D721Med (cell line): ENCODE measurements at regions not wholly inside any gene's neighbourhood (a gene's known extent, or its start where the extent isn't known, plus 50 kb on each side); places are given as distances from the start of the nearest gene placed in this dataset.
"Not testable (repeated sequence)": the region's sequence is repeated elsewhere in the genome, so short reads cannot be mapped to it uniquely, and the experiment has no call there.

ENCODE experiments used
- DNase-seq: peaks from one replicate; pipeline ENCODE4 v3.0.0; 2011; ENCODE audit warnings: low spot score; ENCODE audit not compliant: insufficient read length
- FAIRE-seq: peaks from 2 replicates; lab custom pipeline; 2011; peaks lifted over from hg19 to GRCh38; lab: Jason Lieb, UNC
- TF ChIP-seq, protein P1 (sequence below): IDR thresholded peaks from 2 replicates; pipeline ENCODE4 v1.5.1; 2012; ENCODE audit warnings: mild to moderate bottlenecking, control low read depth; ENCODE audit not compliant: insufficient read depth; ENCODE audit errors: missing control alignments

DNA sequence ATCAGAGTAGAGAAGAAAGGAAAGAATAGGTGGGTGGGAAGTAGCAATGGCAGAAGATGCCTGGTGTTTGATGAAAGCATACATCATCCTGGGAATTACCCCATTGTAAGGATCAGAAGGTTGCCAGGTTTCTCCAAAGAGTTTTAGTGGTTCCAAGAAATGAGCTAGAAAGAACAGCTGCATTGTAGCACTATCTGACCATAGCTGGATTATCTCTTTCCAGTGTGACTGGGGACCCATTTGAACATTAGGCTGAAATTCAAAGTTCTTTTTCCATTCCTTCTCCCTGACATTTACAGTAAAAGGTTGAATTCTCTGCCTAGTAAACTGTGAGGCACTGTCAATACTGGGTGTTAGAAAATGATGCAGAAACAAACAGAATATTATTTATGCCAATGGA is 244.4 kb downstream of the GALC start:
- TF ChIP-seq, protein P1, sequence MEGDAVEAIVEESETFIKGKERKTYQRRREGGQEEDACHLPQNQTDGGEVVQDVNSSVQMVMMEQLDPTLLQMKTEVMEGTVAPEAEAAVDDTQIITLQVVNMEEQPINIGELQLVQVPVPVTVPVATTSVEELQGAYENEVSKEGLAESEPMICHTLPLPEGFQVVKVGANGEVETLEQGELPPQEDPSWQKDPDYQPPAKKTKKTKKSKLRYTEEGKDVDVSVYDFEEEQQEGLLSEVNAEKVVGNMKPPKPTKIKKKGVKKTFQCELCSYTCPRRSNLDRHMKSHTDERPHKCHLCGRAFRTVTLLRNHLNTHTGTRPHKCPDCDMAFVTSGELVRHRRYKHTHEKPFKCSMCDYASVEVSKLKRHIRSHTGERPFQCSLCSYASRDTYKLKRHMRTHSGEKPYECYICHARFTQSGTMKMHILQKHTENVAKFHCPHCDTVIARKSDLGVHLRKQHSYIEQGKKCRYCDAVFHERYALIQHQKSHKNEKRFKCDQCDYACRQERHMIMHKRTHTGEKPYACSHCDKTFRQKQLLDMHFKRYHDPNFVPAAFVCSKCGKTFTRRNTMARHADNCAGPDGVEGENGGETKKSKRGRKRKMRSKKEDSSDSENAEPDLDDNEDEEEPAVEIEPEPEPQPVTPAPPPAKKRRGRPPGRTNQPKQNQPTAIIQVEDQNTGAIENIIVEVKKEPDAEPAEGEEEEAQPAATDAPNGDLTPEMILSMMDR, result no peak

DNA sequence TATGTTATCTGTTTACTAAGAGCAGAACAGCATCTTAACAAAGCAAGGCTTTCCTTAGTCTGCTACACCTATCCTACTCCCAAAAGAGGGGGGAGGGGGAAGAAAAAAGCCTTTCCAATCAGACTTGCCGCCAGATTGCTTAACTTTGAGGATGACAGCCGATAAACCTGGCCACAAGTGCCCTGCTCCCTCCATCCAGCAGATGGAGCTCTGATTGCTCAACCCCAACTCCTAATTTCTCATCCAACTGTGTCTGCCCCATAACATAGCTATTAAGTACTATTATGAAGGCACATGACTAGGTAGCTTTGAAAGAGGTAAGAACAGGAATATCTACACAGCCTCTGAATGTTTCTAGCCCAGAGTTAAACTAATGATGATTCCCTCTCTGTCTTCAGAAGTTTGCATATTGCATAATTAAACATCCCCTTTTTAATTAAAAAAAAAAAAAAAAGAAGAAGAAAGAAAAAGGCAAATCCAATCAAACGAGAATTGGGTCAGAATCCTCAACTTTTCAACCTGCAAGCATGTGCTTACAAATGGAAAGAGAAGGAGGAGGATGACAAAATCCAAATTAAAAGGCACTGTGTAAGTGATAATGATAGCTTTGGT is 247.4 kb downstream of the GALC start:
- TF ChIP-seq, protein P1, result peak; percentile 56
- DNase-seq, result no peak
- FAIRE-seq, result no peak

More for the DNA sequence above, 244.4 kb downstream of the GALC start:
- no peak for FAIRE-seq
- no peak for DNase-seq

DNA sequence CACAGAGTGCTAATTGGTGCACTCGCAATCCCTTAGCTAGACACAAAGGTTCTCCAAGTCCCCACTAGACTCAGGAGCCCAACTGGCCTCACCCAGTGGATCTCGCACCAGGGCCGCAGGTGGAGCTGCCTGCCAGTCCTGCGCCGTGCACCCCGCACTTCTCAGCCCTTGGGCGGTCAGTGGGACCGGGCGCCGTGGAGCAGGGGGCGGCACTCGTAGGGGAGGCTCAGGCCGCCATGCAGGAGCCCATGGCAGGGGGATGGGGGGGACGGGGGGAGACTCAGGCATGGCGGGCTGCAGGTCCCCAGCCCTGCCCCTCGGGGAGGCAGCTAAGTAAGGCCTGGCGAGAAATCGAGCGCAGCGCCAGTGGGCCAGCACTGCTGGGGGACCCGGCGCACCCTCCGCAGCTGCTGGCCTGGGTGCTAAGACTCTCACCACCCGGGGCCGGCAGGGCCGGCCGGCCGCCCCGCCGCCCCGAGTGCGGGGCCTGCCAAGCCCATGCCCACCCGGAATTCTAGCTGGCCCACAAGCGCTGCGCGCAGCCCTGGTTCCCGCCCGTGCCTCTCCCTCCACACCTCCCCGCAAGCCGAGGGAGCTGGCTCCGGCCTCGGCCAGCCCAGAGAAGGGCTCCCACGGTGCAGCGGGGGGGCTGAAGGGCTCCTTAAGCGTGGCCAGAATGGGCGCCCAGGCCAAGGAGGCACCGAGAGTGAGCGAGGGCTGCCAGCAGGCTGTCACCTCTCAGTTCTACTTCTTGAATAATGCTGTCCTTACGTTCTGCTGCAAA is 258.2 kb downstream of the GALC start:
- not testable (repeated sequence) for FAIRE-seq, DNase-seq

DNA sequence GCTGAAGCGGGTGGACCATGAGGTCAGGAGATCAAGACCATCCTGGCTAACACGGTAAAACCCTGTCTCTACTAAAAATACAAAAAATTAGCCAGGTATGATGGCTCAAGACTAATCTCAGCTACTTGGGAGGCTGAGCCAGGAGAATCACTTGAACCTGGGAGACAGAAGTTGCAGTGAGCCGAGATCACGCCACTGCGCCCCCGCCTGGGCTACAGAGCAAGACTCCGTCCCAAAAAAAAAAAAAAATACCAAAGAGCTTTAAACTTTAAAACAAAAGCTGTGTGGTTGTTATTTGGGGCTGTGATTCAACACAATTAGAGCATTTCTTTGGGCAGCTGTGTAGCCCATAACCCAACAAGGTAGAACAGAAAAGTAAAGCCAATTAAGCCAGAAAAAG is 259.9 kb downstream of the GALC start:
- not testable (repeated sequence) for FAIRE-seq, DNase-seq

DNA sequence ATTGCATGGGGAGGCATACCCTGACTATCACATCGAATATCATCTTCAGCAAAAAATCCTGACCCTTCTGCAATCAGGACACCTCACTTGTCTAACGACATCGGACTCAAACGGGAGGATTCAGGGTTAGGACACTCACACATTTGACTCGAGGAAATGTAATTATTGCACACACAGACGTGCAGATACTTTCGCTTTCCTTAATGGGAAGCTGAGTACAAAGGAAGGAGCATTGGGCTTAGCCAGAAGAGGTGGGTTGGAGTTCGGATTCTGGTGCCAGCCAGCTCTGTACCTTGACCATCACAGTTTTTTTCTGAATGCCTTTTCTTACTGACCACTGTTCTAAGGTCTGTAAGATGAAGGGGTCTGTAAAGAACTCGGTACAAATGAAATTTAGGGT is 260.4 kb downstream of the GALC start:
- TF ChIP-seq, protein P1, result no peak
- FAIRE-seq (no peak), DNase-seq (no peak)

DNA sequence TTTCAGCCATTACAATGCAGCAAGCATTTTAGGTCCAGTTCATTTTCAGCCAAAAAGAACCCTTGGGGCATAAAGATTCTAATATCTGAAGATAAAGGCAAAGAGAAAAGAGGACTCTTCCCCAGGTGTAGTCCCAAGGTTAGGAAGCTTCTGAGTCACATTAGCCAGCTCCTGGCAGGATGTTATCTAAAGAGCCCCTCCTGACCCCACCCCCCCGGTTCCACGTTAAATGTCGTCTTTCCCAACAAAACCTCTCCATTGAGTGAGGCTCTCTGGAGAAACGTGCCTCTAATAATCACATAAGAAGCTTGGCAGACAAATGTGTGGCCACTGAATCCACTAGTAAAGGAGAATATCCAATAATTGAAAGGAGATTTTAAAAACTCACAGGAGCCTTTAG is 267.7 kb downstream of the GALC start:
- no peak for FAIRE-seq
- DNase-seq, result no peak
- TF ChIP-seq, protein P1, result no peak

DNA sequence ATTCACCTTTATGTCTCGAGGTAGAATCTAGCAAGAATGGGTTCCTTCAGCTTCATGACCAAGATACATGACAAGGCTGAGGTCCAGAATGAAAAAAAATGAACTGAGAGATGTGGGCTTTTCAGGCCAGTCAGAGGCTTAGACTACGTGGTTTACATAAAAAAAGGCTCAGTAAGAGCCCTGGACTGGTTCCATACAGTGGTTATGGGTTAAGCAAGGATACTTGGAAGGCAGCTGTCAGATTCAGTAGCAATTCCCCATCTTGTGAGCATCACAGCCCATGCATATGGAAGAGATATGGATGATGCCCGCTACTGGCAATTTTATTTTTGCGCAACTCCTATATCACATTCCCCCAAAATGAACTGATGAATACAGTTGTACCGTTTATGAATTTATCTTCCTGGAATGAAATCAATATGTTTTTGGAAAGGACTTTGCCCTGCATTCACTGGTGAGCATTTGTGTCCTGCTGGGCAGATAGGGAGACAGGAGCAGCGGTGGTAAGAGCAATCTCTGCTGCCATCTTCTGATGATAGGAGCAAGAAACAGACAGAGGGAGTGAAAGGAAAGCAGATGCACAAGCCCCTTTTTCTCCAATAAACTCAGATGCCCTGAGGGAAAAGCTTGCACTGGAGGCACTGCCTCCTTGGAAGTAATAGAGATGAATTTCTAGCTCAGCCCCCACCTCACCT is 280.4 kb downstream of the GALC start:
- no peak for FAIRE-seq
- TF ChIP-seq, protein P1, result peak; percentile 30
- no peak for DNase-seq

DNA sequence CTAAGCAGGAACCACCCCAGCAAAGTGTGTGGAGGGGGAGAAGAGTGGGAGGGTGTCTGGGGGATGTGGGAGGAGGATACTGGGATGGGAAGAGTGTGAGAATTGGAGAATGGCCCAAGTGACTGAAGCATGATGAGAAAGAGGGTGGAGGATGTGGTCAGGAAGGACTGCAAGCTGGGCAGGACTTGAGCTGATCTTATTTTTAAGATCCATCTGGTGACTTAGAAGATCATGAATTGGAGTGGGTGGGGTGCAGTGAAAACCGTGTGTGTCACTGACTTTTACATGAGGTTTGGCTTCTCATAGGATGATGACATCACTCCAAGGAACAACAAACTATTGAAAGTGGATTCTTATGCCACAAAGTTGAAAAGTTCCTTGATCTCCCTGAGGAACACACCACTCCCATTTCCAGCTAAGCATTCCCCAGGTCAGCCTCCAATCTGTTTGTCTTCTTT is 287.5 kb downstream of the GALC start:
- FAIRE-seq (no peak), DNase-seq (no peak)
- TF ChIP-seq, protein P1, result no peak
